ENCODE measurements at regions not wholly inside any gene's neighbourhood (a gene's known extent, or its start where the extent isn't known, plus 50 kb on each side); places are given as distances from the start of the nearest gene placed in this dataset.

GRCh38 chr17:71724339-71724738, 396.5 kb upstream of the SOX9 start:
- no peak for DNase-seq (ENCODE audit: low spot score in 2 of 2)
- TF ChIP-seq CTCF (IDR thresholded peaks at IDR 0.05) (no peak), POLR2A (IDR thresholded peaks at IDR 0.05) (no peak)
- no peak overlapping the region for H3K4me3 ChIP-seq (ENCODE audit: low read depth, poor library complexity, severe bottlenecking)
- intact Hi-C loops (cut with DNase I; ENCODE audit: low total_unique reads), result no loop called here
- 64 to 81% methylated on average over 2 of the region's 2 CpGs for WGBS, 2 donors

- no peak for DNase-seq (ENCODE audit: low spot score in 2 of 2)
- 62 to 66% methylated on average over 3 of the region's 3 CpGs for WGBS, 2 donors
- intact Hi-C loops (cut with DNase I; ENCODE audit: low total_unique reads), result no loop called here
- TF ChIP-seq POLR2A (IDR thresholded peaks at IDR 0.05), result no peak
- no peak for TF ChIP-seq CTCF (IDR thresholded peaks at IDR 0.05)
- H3K4me3 ChIP-seq (ENCODE audit: low read depth, poor library complexity, severe bottlenecking), result no peak overlapping the region
These were observed 395.0 kb upstream of the SOX9 start for GRCh38 chr17:71725811-71726210.

GRCh38 chr17:71726341-71726740, 394.5 kb upstream of the SOX9 start:
- H3K4me3 ChIP-seq (ENCODE audit: low read depth, poor library complexity, severe bottlenecking), result no peak overlapping the region
- DNase-seq (ENCODE audit: low spot score in 2 of 2), result no peak
- 8 to 13% methylated on average over 5 of the region's 5 CpGs for WGBS, 2 donors
- no peak for TF ChIP-seq POLR2A (IDR thresholded peaks at IDR 0.05)
- no peak for TF ChIP-seq CTCF (IDR thresholded peaks at IDR 0.05)
- intact Hi-C loops (cut with DNase I; ENCODE audit: low total_unique reads), result no loop called here

GRCh38 chr17:71727292-71727691, 393.5 kb upstream of the SOX9 start:
- intact Hi-C loops (cut with DNase I; ENCODE audit: low total_unique reads), result no loop called here
- WGBS, 2 donors, result 84 to 87% methylated on average over 5 of the region's 5 CpGs
- TF ChIP-seq CTCF (IDR thresholded peaks at IDR 0.05) (no peak), POLR2A (IDR thresholded peaks at IDR 0.05) (no peak)
- H3K4me3 ChIP-seq (ENCODE audit: low read depth, poor library complexity, severe bottlenecking), result no peak overlapping the region
- no peak for DNase-seq (ENCODE audit: low spot score in 2 of 2)

GRCh38 chr17:71727723-71728122, 393.1 kb upstream of the SOX9 start:
- intact Hi-C loops (cut with DNase I; ENCODE audit: low total_unique reads), result no loop called here
- no peak for TF ChIP-seq CTCF (IDR thresholded peaks at IDR 0.05)
- no peak for TF ChIP-seq POLR2A (IDR thresholded peaks at IDR 0.05)
- WGBS, 2 donors, result 94 to 96% methylated on average over 3 of the region's 3 CpGs
- no peak for DNase-seq (ENCODE audit: low spot score in 2 of 2)
- no peak overlapping the region for H3K4me3 ChIP-seq (ENCODE audit: low read depth, poor library complexity, severe bottlenecking)

- WGBS, 2 donors, result 61 to 70% methylated on average over 1 of the region's 1 CpG
- no peak overlapping the region for H3K4me3 ChIP-seq (ENCODE audit: low read depth, poor library complexity, severe bottlenecking)
- DNase-seq (ENCODE audit: low spot score in 2 of 2), result no peak
These were observed 389.9 kb upstream of the SOX9 start for GRCh38 chr17:71730871-71731270.

More at GRCh38 chr17:71730871-71731270, 389.9 kb upstream of the SOX9 start:
- intact Hi-C loops (cut with DNase I; ENCODE audit: low total_unique reads), result no loop called here
- TF ChIP-seq POLR2A (IDR thresholded peaks at IDR 0.05) (no peak), CTCF (IDR thresholded peaks at IDR 0.05) (no peak)
